Esophagus mucosa (tissue), 1 donor: ENCODE measurements at regions not wholly inside any gene's neighbourhood (a gene's known extent, or its start where the extent isn't known, plus 50 kb on each side); places are given as distances from the start of the nearest gene placed in this dataset.

Experiments used
- ATAC-seq: fragments of 200-7000 bp; cut with Tn5 transposase; one replicate; pipeline ENCODE4 v1.9.1; 2020
- donor health status: DM: yes; HTN: yes; CAD: no.

DNA sequence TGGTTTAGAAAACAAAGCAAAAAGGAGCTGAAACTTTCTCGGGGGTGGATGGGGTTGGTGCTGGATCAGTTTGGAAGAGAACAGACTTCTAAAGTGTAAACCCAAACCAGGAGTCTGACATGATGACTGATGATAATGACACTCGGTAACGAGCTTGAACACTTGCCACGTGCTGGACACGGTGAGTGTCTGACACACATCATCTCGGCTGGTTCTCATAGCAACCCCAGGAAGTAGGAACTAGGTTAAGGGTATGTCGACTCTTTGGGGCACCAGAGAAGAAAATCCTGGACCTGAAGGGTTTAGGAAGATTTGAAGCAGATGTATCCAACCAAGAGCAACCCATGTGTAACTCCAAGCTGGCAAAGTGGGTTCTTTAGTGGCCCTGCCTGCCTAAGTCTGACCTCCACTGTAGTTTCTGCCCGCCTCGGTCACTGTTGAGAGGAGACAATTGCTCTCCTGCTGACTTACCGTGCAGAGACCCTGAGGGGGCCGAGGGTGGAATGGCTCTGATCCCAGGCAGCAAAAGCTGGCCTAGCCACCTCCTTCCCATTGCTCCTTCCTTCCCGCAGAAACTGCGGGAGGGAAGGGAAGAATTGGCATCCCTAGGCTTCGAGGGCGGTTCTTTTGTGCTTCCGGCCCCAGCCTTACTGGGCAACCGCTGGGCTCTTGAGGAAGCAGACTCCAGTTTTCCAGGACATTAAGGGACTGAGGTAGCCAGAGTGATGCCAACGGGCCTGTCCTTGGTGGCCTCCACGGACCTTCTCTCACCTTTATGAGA lies 156.0 kb downstream of the TOMM20 start:
- no peak for ATAC-seq

DNA sequence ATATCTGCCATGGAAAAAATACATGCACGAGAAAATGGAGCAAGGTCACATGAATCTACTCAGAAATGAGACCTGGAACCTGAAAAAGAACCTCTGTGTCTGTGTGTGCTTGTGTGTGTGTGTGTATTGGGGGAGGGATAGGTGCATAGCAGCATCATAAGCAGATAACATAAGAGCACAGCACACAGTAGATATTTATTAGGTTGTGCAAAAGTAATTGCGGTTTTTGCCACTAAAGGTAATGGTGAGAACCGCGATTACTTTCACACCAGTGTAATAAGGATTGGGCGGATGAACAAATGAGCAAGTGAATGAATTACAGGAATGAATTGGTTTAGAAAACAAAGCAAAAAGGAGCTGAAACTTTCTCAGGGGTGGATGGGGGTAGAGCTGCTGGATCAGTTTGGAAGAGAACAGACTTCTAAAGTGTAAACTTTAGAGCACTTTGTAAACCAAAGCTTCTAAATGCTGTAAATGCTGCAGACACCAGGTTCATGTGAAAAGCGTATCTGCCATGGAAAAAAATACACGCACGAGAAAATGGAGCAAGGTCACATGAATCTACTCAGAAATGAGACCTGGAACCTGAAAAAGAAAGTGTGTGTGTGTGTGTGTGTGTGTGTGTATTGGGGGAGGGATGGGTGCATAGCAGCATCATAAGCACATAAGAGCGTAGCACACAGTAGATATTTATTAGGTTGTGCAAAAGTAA lies 156.9 kb downstream of the TOMM20 start:
- no peak for ATAC-seq

DNA sequence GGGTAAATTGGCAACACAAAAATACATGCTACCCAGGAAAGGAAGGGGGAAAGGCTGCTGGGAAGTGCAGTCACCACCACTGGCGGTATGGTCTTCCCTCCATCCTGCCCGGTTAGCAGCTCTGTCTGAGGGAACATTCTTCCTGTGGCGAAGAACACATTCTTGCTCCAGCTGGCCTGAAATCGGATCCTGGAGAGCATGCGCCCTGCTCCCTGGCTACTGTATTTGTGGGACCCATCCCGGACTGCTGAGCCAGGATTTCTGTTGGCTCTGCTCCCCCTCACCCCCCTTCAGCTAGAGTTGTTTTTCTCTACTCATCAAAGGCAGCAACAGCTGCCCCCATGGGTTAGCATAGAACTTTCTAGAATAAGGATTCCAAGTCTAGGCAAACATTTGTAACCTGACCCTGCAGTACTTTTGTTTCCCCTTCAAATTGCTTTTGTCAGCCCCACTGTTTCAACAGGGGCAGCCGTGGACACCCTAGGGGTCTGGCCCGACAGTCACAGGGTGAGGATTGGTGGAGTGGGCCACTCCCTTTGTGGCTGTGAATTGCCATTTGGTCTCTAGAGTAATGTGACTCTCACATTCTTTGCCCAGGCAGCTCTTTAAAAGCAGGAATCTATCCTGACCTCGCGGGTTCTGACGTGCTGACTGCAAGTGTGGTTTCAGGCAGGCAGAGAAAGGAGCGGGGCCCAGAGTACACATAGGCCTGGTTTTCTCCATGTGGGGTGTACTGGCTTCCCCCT lies 157.7 kb downstream of the TOMM20 start:
- peak; percentile 64 for ATAC-seq

DNA sequence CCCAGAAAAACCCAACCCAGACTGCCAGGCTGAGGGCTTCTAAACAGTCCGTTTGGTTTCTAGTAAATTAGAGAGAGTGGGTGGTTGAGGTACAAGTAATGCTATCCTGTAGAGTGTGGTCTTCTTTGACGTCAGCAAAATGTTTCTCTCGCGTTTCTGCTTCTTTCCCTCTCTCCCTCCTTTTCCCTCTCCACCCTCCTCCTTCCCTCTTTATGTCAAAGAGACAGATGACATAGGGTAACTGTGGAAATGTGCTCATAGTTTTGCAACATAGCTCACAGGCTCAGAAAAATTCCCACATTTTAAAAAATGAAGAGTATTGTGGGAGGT lies 158.3 kb downstream of the TOMM20 start:
- no peak for ATAC-seq

DNA sequence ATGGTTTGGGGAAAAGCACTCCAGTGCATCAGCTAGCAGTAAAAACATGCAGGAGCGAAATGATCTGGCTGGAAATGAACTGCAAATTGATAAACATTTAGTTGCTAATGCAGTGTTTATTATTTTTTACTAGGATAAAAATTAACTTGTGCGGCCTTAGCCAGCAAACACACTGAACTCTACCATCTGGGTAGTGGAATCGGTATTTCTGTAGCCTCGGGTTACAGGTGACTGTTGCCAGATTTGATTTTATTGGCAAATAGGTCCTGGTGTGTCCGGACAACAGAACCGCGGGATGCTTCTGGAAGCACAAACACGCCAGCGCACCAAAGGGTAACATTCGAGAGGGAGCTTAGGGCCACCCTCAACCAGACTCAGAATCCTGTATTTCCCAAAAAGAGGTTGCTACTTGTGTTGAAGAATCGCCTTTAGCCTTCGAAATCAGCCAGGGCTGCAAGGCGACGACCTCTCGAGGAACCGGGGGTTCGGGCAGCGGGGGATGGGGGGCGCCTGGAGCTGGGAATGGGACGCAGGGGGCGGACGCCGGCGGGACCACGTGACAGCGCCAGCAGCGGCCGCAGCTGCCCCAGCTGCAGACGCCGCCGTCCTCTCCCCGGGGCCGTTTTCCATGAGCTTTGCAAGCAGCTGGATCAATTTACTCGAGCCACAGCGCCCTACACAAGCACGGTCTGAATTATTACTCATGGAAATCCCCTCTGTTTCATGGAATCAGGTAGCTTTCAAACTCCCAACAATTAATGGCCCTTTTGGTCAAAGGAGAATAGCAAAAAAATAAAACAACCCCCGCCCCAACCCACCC lies 158.8 kb downstream of the TOMM20 start:
- ATAC-seq: peak; percentile 17

DNA sequence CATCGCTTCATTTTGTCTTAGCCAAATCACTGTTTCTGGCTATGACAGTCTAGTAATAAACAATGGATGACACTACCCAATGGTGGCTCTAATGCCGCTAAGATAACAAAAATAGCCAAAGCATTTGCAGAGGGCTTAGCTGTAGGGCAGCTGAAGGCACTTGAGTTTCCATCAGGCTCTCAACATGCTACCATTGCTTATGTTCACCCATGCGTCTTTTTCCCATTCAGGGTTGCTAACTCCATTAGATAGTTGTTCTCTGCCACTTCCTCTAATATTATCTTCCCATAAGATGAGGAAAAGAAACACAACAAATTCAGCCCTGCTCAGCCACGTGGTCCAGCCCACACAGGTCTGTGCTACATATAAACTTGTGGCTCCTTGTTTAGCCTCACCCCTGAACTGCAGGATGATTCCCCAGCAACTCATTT lies 159.6 kb downstream of the TOMM20 start:
- ATAC-seq: no peak

DNA sequence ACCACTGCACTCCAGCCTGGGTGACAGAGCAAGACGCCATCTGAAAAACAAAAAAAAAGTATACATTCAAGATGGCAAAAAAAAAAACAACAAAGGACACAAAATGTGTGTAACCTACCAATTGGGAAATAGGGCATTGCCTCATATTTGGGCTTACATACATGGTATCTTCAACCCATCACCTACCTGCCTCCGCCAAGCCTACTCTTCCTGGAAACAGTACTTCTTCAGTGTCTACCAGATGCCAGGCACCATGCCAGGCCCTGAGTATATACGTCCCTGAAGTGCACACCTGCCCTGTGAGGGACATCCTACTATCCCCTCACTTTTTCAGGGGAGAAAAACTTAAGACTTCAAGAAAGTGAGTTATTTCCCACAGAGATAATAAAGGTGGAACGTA lies 160.2 kb downstream of the TOMM20 start:
- ATAC-seq: no peak

DNA sequence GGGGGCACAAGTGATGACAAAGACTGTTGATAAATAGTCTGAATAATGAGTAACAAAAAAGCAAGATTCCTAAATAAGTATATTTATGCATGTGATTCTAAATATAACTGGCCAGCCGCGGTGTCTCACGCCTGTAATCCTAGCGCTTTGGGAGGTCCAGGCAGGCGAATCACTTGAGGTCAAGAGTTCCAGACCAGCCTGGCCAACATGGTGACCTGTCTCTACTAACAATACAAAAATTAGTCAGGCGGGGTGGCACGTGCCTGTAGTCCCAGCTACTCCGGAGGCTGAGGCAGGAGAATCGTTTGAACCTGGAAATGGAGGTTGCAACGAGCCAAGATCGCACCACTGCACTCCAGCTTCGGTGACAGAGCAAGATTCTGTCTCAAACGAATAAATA lies 161.5 kb downstream of the TOMM20 start:
- ATAC-seq: no peak

DNA sequence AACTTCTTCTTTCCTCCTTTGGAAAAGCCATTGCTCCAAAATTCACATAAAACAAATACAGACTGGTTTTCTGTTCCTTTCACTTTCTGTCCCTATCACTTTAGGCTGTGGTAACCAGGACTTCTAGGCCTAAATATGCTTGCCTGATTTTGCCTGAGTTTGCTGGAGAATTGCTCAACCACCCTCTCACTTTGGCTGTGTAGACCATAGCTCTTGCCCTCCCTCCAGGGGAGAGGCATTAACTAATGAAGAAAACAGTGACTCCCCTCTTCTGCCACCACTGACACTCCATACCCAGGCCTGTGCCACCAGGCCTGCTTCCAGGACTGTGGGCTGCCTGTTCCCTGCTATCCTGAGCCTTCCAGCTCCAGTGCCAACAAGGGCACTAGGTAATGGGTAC lies 163.5 kb downstream of the TOMM20 start:
- ATAC-seq: no peak

DNA sequence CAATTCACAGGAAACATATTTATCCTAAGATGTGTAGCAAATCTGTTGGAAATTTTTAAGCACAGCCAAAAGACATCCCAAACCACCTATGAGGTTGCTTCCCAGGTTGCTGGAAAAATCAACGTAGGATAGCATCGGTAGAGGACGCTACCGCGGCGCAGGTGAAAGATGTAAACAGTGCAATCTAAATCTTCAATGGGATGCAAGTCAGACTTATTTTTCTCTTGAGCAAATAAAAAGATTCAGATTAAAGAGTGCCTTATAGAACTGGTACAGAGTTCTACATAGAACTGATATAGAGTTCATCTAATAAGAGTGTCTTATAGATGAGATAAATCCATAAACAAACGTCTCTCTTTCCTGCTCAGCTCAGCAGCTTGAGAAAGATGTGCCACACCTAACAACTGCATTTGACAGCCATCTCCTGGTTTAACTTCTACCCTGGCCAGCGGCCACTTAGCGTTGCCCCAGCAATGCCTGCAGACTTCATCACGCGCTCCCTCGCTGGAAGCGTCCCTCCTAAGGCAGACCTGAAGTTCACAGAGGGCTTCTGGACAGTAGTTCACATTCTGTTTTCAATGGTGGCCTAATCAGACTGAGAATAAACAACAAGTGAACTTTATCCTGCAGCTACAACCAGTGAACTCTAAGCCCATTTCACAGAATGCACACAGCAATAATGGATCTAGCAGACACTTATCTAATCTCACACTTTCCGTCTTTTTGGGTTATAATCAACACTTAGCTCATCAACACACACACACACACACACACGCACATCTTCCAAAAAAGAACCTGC lies 164.5 kb downstream of the TOMM20 start:
- ATAC-seq: no peak

DNA sequence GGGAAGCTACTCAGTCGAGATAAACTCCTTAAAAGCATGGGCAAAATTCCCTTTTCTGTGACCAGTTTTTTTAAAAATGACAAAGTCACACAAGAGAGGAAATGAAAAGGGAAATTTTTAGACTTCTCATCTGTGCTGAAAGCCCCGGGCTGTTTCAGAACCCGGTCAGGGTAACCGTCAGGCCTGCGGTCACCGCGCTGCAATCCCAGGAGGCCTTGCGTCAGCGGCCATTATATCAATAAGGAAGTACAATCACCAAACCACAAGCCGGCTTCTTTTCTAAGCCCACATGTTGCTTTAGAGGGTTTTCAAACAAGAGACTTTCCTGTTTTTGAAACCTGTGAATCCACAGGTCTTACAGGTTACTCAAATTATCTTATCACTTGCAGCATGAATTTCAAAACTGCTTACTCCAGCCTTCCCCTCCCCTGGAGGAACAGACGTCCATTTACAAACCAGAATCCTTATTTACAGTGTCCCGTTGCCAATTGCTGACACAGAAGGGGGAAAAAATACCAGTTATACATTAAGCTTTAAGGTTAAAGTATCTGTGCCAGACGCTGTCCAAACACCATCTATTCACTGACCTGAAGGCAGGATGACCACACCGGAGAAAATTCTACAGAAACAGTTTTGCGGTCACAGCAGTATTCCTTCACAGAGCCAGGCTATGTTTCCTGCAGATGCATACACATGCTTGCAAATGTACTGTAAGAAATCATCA lies 165.3 kb downstream of the TOMM20 start:
- ATAC-seq: peak; percentile 63

DNA sequence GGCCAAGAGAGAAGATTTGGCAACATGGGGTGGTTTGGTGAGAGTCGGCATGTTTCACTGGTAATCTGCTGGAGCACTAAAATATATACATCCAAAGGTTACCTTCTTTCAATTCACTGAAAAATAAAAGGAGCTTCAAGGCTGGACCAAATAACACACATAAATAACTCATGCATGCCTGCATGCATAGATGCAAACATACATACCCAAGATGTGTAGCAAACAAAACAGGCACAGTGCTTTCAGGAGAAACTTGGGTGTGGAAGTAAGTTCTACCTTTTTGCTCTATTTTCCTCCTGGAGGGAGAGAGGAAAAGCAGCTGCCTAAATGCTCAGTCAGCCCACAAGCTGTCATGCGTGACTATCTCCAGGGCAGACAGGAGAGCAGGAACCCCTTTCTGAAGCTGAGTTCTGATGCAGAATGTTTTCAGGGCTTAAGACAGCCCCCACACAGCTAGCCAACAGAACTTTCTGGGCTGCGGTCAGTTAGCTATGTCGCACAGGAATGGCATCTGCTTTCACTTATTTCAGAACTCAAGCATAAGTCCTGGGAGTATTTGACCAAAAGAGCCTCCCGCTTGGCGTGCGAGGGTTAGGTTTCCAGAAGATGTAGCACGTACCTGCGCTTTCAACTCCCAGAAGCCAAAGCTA lies 166.2 kb downstream of the TOMM20 start:
- peak; percentile 13 for ATAC-seq

DNA sequence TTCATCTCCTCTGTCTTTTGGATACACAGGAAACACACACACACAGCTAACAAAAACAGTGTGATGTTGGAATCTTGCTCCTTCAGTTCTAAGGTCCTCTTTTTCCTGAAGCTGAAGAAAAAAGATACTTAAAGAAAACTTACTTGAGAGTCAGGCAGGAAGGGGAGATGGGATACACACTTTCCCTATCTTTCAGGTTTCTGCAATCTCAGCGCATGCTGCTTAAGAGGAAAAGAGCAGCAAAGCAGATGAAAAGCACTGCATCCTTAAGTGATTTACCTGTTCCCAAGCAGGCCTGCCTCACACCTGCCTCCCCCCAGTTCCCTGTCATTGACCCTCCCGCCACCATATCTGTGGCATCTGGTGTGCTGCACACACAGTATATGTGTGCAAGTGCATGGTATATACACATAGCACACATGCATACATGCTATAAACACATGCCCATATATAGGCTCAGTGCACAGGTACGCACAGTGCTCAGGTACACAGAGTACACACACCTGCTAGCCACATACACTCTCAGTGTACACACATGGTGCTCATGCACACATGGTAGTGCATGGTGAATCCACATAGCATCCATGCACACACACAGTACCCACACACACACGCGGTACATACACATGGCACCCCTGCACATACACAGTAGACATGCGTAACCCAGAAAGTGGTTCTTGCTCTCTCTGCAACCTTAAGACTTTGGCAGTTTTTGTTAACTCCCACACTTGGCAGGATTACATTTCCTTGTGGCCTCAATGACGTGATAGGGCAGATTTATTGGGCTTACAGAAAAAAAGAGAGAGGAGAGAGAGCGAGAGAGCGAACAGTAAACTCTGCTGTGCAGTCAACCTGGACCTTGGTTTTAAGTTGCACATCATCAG lies 166.9 kb downstream of the TOMM20 start:
- peak; percentile 61 for ATAC-seq

DNA sequence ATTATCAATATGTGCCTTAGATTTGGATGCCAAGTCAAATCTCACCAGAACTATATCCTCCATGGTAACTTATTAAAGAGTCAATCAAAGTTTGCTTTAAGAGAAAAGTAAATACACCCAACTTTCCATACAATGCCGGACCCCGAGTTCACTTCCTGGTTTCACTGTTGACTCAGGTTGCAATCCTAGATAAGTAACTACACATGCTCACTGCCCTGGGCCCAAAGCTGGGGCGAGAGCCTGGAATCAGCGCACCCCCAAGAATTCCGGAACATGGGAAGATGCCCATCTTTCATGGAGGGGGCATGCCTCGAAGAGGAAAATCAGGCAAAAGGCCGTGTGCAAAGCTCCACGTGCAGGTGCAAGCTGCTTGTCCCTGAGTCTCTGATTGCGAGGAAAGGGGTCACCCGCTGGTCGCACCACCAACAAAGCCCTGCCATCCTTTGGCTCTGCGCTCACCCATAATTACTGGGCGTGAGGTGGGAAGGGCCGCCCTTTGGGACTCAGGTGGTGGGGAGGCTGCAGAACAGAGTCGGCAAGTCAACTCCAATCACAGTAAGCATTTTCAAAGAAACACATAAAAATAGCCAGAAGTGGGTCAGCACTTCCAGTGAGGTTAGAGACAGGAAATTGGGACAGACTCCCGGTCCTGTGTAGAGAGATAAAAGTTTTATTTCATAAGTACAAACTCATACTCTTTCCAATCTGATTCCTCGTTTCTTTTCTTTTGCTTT lies 167.7 kb downstream of the TOMM20 start:
- no peak for ATAC-seq

DNA sequence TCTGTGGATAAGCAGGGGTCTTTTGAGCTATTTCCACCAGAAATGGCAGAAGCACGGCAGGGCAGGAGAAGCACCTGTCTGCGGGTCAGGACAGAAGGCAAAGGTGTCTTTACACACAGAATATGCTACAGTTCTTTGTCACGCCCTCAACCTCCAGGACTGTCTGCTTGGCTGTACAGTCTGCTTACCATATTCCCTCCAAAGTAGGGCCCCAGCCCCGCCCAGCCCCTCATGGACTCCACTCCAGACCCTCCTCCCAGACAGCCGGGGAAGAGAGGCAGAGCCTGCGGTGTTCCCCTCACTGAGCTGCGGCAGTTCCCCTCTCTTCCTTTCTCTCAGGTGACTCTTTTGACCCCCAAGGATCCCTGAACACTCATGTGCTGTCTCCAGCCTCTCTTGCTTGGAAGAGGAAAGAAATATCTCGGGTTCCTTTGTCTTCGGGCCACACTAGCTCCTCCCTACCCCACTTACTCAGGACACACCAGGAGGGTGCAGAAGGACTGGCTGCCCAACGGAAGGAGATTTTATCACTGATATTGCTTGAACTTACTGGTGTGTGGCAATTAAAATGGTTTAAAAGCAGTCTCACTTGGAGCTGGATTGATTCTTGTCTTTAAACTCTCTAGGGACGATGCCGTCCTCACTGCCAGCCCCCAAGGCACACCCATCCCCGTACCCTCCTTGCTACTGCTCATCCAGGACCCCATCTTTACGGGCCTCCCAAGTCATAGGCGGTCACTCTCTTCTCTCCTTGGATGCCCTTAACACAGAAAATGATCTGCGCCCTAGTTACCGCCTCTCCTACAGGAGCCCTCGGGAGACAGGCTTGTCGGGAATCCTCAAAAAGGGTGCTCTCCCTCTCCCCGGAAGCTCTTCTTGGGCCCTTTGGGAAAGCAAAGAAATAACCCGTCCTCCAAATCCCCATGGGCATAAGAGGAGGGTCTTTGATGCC lies 169.7 kb downstream of the TOMM20 start:
- no peak for ATAC-seq

DNA sequence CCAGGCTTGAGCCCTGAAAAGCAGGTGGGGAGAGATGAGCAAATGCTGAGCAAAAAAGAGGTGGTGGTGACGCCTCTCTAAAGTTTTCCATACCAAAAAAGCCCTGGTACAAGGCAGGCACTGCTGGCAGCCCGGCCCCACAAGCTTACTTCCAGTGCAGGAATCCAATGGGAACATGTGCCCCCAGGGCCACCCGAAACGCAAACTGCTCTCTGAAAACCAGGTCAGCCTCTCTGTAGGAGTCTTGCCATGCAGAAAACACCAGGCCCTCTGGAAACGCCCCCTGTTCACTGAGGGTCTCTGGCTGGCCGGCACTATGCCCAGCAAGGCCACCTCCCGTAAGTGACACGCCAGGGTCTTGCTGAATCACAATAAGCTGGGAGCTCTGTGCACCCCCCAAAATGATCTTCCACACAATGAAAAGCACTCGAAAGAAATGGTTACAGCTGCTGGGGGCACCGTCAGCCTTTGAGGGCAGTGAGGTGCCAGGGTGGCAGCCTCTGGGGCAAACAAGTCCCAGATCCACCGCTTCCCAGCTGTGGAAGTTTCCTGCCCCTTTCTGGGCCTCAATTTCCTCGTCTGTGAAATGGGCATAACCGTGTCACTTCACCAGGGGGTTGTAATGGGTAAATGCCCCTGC lies 170.5 kb downstream of the TOMM20 start:
- ATAC-seq: no peak
